ENCODE measurements at regions not wholly inside any gene's neighbourhood (a gene's known extent, or its start where the extent isn't known, plus 50 kb on each side); places are given as distances from the start of the nearest gene placed in this dataset.
A peak's percentile ranks its signal among the peaks of the same experiment; 100 is the strongest.

DNA sequence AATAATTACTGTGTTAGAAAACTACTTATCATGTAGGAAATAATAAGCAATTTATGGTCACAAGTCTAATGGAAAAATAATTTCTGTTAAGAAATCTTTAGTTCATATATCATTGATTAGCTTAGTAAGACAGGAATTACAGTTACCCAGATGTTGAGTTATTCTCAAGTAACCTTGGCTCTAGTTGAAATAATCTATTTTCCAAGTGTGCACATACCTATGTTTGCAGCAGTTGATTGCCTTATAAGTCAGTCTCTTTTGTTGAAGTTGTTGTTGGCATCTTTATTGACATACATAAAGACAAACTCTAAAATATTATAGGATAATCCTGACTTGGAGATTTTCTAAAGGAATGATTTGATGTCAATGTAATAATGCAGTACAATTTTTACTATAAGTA is 511.4 kb upstream of the KLF12 start:
- no peak for DNase-seq

DNA sequence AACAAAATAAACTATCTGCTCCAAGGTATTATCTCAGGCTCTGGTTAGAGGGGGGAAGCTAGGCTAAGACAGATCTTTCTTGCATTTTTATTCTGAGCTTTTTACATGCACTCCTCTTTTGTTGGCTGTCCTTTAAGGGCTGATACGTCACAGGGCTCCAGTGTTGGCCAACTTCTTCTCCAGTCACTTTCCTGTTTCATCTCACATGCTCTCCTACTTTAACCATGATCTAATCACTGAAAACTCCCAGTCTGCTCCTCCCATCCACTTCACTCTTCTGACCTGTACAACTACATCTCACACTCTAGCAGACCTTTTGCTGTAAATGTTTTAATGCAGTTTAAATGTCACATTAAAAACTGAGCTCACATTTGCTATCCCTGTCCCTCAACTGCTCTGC is 510.0 kb upstream of the KLF12 start:
- DNase-seq = peak; percentile 38

DNA sequence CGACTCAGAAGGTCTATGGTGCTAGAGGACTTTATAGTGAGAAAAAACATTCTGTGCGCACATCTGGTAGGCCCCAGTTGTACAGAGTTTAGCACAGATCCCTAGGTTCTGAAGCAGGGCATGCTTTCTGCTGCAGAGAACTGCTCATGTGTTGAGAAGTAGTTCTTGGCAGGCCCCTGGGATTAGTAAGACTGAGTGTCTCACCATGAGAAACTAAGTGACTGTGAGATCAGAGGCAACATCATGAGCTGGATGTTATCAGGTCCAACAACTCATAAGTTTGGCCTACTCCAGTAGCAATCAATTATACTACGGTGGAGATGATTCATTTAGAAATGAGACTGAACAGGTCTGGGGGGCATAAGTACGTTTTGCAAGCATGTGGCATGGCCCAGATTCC is 507.4 kb upstream of the KLF12 start:
- no peak for DNase-seq

GRCh38 chr13:74633734-74634133 is 499.5 kb upstream of the KLF12 start:
- DNase-seq = no peak

- no peak for DNase-seq
Measured at GRCh38 chr13:74629985-74630384, 495.8 kb upstream of the KLF12 start.

- no peak for DNase-seq
Measured at GRCh38 chr13:74625541-74625940, 491.3 kb upstream of the KLF12 start.

DNA sequence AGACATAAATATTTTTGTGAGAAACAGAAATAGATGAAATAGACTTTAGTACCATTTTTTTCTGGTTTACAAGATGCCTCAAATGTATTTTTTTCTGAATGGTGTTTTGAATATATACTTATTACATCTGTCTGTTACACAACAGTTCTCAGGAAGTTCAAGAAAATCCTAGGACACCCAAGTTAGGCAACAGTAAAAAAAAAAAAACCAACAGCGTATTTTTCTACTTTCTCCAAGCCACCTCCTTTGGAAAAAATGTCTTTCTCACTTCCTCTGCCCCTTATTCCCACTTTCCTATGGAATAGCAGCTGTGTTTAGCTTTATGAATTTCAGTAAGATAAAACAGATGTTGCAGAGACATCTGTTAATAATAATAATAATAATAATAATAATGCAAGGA is 489.6 kb upstream of the KLF12 start:
- DNase-seq = no peak

DNA sequence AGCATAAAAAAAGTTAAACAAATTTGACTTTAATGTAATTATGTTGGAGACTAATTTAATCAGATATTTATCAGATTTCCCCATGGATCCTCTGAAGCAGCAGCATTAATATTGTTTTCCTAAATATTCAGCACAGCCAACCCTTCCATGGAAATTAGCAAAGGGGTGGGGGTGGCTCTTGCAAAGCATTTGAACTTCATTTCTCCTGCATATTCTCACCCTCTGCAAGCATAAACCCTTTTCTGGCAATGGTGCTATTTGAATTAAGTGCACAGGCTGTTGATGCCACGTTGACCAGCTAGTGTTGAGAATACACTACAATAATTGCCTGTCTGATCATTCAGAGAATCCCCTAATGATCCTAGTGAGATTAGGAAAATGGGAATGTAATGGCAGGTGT is 488.1 kb upstream of the KLF12 start:
- no peak for DNase-seq

- no peak for DNase-seq
Measured at GRCh38 chr13:74620711-74621110, 486.5 kb upstream of the KLF12 start.

DNA sequence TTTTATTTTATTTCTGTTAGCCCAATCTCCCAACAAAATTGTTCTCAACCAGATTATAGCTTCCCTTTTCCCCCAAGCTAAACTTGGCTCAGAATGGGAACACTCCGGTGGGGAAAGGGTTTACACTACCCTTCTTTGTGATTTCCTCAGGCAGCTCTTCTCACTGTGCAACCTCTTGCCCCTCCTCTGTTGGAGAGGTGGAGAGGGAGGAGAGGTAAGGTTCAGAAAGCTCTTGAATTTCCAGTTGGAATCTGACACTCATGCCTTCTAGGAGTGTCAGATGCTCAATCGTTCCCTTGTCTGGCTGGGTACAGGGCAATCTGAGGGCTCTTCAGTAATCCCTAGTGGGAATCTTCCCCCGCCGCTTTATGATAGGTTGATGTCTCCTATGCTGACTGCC is 486.1 kb upstream of the KLF12 start:
- DNase-seq = no peak

DNA sequence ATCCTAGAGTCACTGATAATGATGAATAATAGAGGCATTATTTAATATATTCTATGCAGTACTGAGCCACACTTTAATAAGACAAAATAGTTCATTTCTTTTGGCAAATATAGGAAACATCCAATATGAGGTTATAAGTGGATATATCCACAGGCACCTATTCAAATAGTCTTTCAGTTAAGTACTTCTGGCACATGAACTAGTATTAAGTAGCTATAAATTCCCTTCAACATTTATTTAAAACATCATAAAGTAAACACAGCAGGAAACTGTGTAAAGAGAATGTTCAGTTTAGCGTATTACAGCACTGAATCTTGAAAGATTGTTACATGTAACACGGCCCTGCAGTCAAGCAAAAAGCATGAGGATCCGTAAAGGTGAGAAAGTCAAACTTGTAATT is 463.3 kb upstream of the KLF12 start:
- DNase-seq = no peak

DNA sequence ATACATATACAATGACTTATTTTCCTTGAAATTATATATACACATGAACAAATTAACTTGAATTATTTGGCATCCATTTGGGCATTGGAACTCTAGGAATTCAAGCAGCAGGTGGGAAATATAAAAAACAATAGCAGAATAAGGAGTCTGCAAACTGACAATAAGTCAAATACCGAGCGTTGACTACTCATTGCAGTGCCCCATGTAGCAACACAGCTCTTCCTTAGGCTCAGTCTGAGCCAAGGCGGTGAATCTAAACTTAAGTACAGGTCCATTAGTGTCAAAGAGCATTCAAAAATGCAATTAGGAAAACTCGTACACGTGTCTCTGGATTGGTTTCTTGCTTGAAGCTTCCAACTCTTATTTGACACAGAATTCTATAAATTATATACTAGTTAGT is 462.5 kb upstream of the KLF12 start:
- DNase-seq = no peak

GRCh38 chr13:74593688-74594087 is 459.5 kb upstream of the KLF12 start:
- no peak for DNase-seq

DNA sequence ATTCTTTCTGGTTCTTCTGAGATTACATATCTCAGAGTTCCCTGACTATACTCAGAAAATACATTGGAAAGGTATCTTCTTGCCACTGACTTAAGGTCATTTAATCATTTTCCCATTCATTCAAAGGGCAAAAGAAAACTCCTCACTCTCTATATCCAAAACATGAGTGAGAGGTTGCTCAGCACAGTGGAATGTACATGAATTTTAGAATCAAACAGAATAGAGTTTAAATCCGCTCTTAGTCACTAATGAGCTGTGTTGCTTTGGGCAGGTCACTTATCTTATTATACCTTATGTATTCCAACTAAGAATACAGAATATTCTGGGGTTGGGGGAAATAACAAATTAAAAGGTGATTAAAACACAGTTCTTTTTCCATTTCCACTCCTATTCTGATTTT is 452.6 kb upstream of the KLF12 start:
- no peak for DNase-seq

DNA sequence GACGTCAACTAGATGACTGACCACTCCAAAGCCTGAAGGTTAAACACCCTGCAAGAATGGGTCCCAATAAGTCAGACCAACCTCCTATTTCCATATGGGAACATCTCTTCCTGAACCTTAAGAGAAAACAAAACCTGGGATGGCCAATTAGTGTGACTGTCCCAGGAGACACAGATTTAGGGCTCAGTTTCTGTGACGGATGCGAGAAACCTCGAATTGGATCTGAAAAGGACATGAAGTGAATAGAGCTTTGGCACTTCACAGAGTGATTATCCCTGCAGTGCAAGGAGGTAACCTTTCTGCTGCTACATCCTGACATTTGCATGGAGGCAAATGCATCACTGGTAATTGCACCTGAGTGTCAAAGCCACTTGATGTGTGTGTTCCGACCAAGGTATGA is 442.2 kb upstream of the KLF12 start:
- DNase-seq = no peak

- DNase-seq = peak; percentile 91
Measured at GRCh38 chr13:74575729-74576125, 441.5 kb upstream of the KLF12 start.

DNA sequence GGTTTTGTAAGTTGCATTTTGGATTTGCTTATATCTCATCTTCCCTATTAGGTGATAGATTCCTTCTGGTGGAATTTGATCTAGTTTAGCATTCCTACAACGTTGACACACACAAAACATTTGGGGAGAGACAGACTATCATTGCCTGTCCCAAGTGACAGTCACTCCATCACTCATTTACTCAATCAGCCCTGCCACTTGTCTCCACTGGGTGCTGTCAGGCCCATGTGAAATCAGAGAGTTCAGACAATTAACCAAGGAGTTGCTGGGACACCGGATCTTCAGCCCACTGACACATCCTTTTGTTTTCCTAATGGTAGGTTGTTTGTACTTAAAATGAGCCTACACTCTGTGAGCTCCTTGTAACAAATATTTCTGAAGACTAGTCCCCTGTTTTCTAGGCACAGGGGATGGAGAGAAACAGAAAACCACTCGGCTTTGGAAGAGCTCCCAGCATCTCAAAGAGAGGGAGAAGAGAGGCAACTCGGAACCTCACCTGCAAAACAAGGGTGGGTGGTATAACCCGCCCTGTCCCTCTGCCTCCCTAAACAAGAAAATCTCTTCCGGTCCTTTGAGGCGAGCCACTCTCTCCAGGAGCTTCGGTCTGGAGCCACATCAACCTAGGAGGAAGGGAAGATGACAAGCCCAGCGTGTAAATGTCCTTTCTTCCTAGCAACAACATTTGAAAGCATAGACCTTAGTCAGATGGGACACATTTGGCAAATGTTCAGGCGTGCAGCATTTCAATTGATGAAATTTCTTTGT is 440.9 kb upstream of the KLF12 start:
- no peak for DNase-seq

DNA sequence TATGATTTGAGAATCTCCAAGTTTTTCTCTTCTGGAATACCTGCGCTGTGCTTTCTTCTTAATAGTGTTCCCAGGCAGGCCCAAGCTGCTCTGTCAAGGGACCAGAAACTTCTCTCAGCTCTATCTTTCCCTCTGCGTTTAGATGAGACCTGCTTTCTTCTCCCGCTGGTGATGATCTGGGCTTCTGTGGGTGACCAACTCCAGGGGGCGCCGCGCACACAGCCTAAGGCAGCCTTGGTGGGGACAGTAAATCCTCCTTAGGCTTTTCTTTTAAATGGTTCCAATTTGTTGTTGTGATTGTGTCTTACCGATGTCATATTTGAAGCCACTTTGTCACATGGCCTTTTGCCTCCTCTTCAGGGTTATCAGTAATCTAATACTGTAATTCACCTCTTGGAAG is 439.4 kb upstream of the KLF12 start:
- no peak for DNase-seq

DNA sequence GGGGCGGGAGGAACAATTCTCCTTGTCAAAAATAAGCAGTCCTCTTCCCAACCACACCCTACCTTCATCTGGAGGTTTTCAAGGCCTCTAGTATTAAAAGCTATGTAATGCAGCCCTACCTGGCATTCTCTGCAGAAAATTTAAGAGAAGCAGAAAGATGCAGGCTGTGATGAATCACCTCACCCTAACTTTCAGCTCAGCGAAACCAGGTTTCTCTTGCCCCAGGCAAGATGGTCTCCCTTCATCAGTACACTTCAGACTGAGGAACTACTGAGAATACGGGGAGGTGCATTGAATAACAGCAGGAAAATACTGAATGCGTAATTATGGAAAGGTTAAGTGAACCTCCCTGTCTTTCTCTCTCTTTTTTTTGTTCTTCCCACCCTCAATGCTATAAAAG is 437.6 kb upstream of the KLF12 start:
- no peak for DNase-seq

GRCh38 chr13:74570834-74571233 is 436.6 kb upstream of the KLF12 start:
- DNase-seq = no peak

- no peak for DNase-seq
Measured at GRCh38 chr13:74570046-74570445, 435.8 kb upstream of the KLF12 start.

GRCh38 chr13:74569251-74569650 is 435.0 kb upstream of the KLF12 start:
- DNase-seq = no peak

DNA sequence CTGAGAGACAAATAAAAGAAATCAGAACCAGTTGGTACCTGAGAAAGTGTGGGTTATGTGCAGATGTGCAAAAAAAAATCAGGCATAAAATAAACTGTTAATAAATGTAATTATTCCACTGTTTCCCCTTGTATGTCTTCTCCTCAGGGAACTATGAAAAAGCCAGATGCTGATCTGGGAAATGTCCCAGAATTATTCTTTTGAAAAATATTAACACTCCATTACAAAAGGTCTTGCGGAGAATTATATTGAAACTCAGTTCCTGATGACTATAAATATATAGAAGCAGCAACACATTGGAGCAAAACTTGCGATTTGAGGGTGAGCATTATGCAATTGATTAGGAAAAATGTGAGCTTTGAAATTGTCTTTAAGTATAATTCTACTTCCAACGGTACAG is 433.3 kb upstream of the KLF12 start:
- no peak for DNase-seq

DNA sequence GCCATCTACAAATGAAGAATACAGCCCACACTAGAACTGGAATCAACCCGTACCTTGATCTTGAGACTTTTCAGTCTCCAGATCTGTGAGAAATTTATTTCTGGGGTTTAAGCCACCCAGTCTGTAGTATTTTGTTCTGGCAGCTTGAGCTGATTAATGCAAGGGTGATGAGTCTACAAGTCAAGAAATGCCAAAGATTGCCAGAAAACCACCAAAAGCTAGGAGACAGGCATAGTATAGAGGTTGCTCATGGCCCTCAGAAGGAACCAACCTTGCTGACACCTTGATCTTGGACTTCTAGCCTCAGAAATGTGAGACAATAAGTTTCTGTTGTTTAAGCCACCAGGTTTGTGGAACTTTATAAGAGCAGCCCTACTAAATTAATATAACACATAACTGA is 428.2 kb upstream of the KLF12 start:
- no peak for DNase-seq

- DNase-seq = no peak
Measured at GRCh38 chr13:74561155-74561554, 427.0 kb upstream of the KLF12 start.

- no peak for DNase-seq
Measured at GRCh38 chr13:74560325-74560724, 426.1 kb upstream of the KLF12 start.
